ENCODE measurements at regions not wholly inside any gene's neighbourhood (a gene's known extent, or its start where the extent isn't known, plus 50 kb on each side); places are given as distances from the start of the nearest gene placed in this dataset.

DNA sequence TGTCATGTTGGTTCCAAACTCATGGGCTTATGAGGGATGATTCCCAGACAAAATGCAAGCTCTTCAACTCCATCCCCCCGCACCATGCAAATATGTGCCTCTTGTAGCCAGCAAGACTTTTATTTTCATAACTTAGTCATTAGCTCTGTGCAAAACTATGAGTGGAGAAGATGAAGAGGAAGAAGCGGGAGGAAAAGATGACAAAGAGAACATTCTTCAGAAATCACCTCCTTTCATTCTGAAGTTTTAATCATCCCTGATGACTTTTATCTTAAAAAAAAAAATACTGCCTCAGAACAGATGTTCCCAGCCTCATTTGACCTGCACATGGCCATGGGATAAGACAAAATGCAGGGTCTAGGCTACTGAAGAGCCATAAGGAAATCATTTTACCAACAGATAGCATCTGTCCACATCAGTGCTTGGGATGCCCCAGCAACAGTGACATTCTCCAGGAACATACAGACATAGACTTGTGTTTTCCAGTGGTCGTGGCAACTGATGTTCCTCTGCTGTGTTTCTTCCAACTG is 145.5 kb downstream of the WNT5A start:
- ChIA-PET POLR2A (ENCODE audit: unreplicated experiment) (no interaction called here), CTCF (no interaction called here)
- H2AFZ ChIP-seq (ENCODE audit: low read length), result no peak overlapping the region
- no peaks in the 10 kb centered on the region for H3K36me3 ChIP-seq (ENCODE audit: low read depth, low read length)
- no peaks in the 10 kb centered on the region for H3K79me2 ChIP-seq (ENCODE audit: low read length)
- BruUV-seq (replicated peaks), result no TSS peak
- no peak for TF ChIP-seq EZH2phosphoT487 (IDR thresholded peaks at IDR 0.05; ENCODE audit: borderline replicate concordance, low read length)
- no peak for TF ChIP-seq CTCF (conservative IDR thresholded peaks at IDR 0.05; ENCODE audit: low read depth, low read length)
- TF ChIP-seq EZH2 (IDR thresholded peaks at IDR 0.05; ENCODE audit: low read length, unreplicated experiment), result no peak
- no peak overlapping the region for H3K4me2 ChIP-seq (ENCODE audit: low read length)
- no peaks in the 10 kb centered on the region for H3K4me1 ChIP-seq (ENCODE audit: insufficient read depth, low read length)
- DNase-seq, result no peak
- no peaks in the 10 kb centered on the region for H3F3A ChIP-seq (ENCODE audit: low read length, unreplicated experiment)
- H3K27ac ChIP-seq (ENCODE audit: low read length), result no peak overlapping the region
- H4K20me1 ChIP-seq (ENCODE audit: low read length), result no peaks in the 10 kb centered on the region
- H3K9ac ChIP-seq (ENCODE audit: low read length), result no peak overlapping the region
- no peaks in the 10 kb centered on the region for H3K27me3 ChIP-seq (ENCODE audit: low read length)
- ATAC-seq, result no peak
- no peak overlapping the region for H3K4me3 ChIP-seq (ENCODE audit: low read length)
- intact Hi-C loops (cut with micrococcal nuclease), result no loop called here
- H3K9me3 ChIP-seq (ENCODE audit: low read length), result no peaks in the 10 kb centered on the region
- H3K9me2 ChIP-seq (replicated peaks; ENCODE audit: low read length), result no peaks in the 10 kb centered on the region

DNA sequence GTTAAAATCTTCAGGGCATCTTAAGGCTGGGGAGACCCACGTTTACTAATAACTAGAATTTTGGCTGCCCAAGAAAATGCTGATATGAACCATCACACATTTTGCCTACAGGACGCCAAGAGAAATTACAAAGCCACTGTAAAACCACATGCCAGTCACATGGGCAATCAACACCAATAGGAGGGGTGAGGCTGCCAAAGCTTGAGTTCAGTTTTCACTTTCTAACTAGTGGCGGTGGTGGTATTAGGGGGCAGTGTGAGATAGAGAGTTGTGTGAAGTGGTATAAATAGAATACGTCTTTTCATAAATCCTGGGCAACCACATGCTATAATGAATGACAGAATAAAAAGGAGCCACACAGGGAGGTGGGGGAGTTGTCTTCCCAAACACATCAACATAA is 147.3 kb downstream of the WNT5A start:
- Histone ChIP-seq H3K4me2 (ENCODE audit: low read length) (no peak overlapping the region), H3K9ac (ENCODE audit: low read length) (no peak overlapping the region), H4K20me1 (ENCODE audit: low read length) (no peaks in the 10 kb centered on the region), H3K9me2 (replicated peaks; ENCODE audit: low read length) (no peaks in the 10 kb centered on the region), H3K4me3 (ENCODE audit: low read length) (no peak overlapping the region), H3K4me1 (ENCODE audit: insufficient read depth, low read length) (no peaks in the 10 kb centered on the region), H3K9me3 (ENCODE audit: low read length) (no peaks in the 10 kb centered on the region), H3K27ac (ENCODE audit: low read length) (no peak overlapping the region), H3K36me3 (ENCODE audit: low read depth, low read length) (no peaks in the 10 kb centered on the region), H3K27me3 (ENCODE audit: low read length) (no peaks in the 10 kb centered on the region), H3F3A (ENCODE audit: low read length, unreplicated experiment) (no peaks in the 10 kb centered on the region), H3K79me2 (ENCODE audit: low read length) (no peaks in the 10 kb centered on the region), H2AFZ (ENCODE audit: low read length) (no peak overlapping the region)
- POLR2A ChIA-PET (ENCODE audit: unreplicated experiment), result no interaction called here
- no peak for ATAC-seq
- no peak for DNase-seq
- CTCF ChIA-PET, result no interaction called here
- no TSS peak for BruUV-seq (replicated peaks)
- intact Hi-C loops (cut with micrococcal nuclease), result no loop called here
- TF ChIP-seq CTCF (conservative IDR thresholded peaks at IDR 0.05; ENCODE audit: low read depth, low read length) (no peak), EZH2phosphoT487 (IDR thresholded peaks at IDR 0.05; ENCODE audit: borderline replicate concordance, low read length) (no peak), EZH2 (IDR thresholded peaks at IDR 0.05; ENCODE audit: low read length, unreplicated experiment) (no peak)

DNA sequence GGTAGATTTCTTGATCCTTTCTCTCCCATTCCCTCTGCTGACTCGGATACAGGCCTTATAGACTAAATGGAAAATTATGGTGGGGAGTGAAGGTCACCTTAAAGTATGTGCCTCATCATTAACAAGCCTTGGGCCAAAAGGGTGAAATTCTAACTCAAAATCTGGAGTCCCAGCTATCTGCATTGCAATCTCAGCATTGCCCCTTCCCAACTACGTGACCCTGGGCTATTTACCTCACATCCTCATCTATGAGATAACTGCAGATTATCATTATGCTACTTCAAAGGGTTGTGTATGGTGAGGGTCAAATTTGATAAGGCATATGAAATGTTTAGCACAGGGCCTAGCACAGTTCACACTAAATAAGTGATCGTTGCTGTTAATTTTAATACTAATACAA is 147.7 kb downstream of the WNT5A start:
- H3K9me2 ChIP-seq (replicated peaks; ENCODE audit: low read length), result no peaks in the 10 kb centered on the region
- TF ChIP-seq EZH2 (IDR thresholded peaks at IDR 0.05; ENCODE audit: low read length, unreplicated experiment), result no peak
- no peak for TF ChIP-seq EZH2phosphoT487 (IDR thresholded peaks at IDR 0.05; ENCODE audit: borderline replicate concordance, low read length)
- TF ChIP-seq CTCF (conservative IDR thresholded peaks at IDR 0.05; ENCODE audit: low read depth, low read length), result no peak
- no peak overlapping the region for H3K27ac ChIP-seq (ENCODE audit: low read length)
- H3K27me3 ChIP-seq (ENCODE audit: low read length), result no peaks in the 10 kb centered on the region
- no peaks in the 10 kb centered on the region for H3K79me2 ChIP-seq (ENCODE audit: low read length)
- H3K9ac ChIP-seq (ENCODE audit: low read length), result no peak overlapping the region
- H3F3A ChIP-seq (ENCODE audit: low read length, unreplicated experiment), result no peaks in the 10 kb centered on the region
- no peaks in the 10 kb centered on the region for H4K20me1 ChIP-seq (ENCODE audit: low read length)
- no peaks in the 10 kb centered on the region for H3K9me3 ChIP-seq (ENCODE audit: low read length)
- H3K4me1 ChIP-seq (ENCODE audit: insufficient read depth, low read length), result no peaks in the 10 kb centered on the region
- no peak overlapping the region for H3K4me2 ChIP-seq (ENCODE audit: low read length)
- ATAC-seq (no peak), DNase-seq (no peak)
- no peaks in the 10 kb centered on the region for H3K36me3 ChIP-seq (ENCODE audit: low read depth, low read length)
- ChIA-PET POLR2A (ENCODE audit: unreplicated experiment) (no interaction called here), CTCF (no interaction called here)
- intact Hi-C loops (cut with micrococcal nuclease), result no loop called here
- no peak overlapping the region for H3K4me3 ChIP-seq (ENCODE audit: low read length)
- H2AFZ ChIP-seq (ENCODE audit: low read length), result no peak overlapping the region
- no TSS peak for BruUV-seq (replicated peaks)

Data from PC-3 (cell line).